ENCODE measurements at regions not wholly inside any gene's neighbourhood (a gene's known extent, or its start where the extent isn't known, plus 50 kb on each side); places are given as distances from the start of the nearest gene placed in this dataset.

DNA sequence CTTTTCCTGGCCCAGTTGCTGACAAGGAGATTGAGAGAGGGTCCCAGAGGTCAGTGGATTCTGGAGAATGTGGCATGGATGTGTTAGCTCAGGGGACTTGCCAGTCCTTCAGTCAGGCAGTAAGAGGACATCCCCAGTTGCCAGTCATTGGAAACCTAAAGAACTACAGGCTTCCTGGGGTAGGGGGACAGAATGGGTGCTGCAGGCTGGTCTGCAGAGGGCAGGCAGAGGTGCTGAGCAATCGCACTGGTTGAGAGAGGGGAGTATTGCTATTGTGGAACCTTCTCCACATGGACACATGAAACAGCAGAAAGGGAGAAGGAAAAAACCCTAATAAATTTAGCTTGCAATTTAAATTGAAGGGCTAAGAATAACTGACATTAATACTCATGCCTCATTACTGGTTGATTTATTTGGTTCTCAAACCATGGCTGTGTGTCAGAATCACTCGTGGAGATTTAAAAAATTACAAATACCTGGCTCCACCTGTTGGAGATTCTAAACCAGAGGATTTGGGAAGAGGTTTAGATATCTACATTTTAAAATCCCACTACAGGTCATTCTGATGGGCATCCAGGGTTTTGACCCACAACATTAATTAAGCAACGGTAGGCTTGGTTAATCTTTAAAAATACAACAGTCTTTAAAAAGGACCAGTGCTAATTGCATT lies 71.2 kb upstream of the SLC38A2 start:
- in situ Hi-C loops (cut with MboI; ENCODE audit: low pct_unique_long_range_greater_than_20kb, low sequenced_read_pairs, unreplicated experiment): no loop called here
- TF ChIP-seq CTCF (IDR thresholded peaks at IDR 0.05; ENCODE audit: extremely low read depth, insufficient read depth, missing control alignments): no peak
- DNase-seq (ENCODE audit: low spot score): no peak

- no peak for TF ChIP-seq CTCF (IDR thresholded peaks at IDR 0.05; ENCODE audit: extremely low read depth, insufficient read depth, missing control alignments)
- DNase-seq (ENCODE audit: low spot score): no peak
- in situ Hi-C loops (cut with MboI; ENCODE audit: low pct_unique_long_range_greater_than_20kb, low sequenced_read_pairs, unreplicated experiment): no loop called here
These were observed 70.2 kb upstream of the SLC38A2 start for GRCh38 chr12:46442738-46443137.

DNA sequence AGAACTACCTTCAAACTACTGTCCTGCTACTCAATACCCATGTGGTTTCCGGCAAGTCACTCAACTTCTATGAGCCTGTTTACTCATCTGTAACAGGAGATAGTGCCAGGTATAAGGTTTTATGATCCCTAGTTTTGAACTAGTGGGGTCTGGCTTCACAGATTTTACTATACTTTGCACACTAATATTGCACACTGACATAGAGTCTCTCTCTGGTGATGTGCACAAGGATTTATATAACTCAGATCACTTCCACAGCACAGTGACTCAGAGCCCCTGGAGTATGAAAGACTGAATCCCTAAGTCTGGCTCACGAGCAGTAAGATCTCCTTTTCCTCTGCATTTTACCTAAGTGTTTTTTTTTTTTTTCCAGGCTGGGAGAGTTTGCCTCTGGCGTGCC lies 69.7 kb upstream of the SLC38A2 start:
- TF ChIP-seq CTCF (IDR thresholded peaks at IDR 0.05; ENCODE audit: extremely low read depth, insufficient read depth, missing control alignments): no peak
- in situ Hi-C loops (cut with MboI; ENCODE audit: low pct_unique_long_range_greater_than_20kb, low sequenced_read_pairs, unreplicated experiment): no loop called here
- DNase-seq (ENCODE audit: low spot score): no peak

DNA sequence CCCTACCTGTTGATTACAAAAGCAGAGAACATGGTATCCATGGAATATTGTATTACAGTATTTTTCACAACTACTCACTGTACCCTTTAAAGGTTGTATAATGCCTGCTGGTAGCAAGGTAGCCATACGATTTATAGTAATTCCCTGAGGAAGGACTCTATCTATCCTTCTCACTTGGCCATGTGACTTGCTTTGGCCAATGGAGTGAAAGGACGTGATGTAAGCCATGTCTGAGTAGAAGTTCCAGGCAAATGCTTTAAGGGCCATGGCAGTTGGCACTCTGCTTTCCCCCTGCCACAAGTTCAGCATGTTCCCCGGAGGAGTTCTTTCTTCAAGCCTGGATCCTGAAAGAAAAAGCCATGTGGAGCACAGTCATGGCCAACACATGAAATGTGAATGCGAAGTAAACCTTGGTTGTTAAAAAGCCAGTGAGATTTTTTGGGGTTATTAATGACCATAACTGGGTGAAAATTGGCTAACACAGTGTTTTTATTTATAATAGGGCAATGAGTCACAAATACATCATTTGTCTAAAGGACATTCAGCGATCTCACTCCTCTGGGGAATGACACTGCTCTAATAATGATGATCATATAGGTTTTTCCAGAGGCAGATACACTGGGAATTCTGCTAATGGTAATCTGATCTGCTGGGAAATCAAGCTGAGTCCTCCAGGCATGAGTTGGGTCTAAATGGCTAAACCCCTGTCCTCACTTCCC lies 67.4 kb upstream of the SLC38A2 start:
- in situ Hi-C loops (cut with MboI; ENCODE audit: low pct_unique_long_range_greater_than_20kb, low sequenced_read_pairs, unreplicated experiment): no loop called here
- no peak for DNase-seq (ENCODE audit: low spot score)
- TF ChIP-seq CTCF (IDR thresholded peaks at IDR 0.05; ENCODE audit: extremely low read depth, insufficient read depth, missing control alignments): no peak

DNA sequence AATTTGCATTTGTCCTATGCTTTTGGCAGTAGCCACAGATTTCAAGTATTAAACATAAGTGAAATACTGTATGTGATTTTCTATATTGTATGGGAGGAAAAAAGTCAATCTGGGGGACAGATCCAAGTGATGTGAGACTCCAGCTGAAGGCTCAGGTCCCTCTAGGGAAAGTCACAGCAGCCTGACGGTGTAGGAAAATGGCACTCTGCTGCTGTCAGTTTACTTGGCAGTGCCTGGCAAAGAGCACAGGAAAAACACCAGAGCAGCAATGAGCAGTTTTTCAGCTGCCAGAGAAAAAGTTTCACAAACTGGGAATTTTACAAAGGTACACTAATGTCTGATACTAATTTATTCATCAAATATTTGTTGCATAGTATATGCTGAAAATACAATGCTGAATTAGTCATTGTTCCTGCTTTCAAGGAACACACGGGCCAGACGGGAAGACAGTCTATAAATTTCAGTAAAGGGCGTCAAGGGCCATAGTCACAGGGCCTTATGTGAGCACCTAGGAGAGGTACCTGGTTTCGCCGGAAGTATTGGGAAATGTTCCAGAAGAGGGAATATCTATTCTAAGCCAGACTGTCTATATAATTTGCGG lies 66.2 kb upstream of the SLC38A2 start:
- DNase-seq (ENCODE audit: low spot score): no peak
- no peak for TF ChIP-seq CTCF (IDR thresholded peaks at IDR 0.05; ENCODE audit: extremely low read depth, insufficient read depth, missing control alignments)
- in situ Hi-C loops (cut with MboI; ENCODE audit: low pct_unique_long_range_greater_than_20kb, low sequenced_read_pairs, unreplicated experiment): no loop called here

DNA sequence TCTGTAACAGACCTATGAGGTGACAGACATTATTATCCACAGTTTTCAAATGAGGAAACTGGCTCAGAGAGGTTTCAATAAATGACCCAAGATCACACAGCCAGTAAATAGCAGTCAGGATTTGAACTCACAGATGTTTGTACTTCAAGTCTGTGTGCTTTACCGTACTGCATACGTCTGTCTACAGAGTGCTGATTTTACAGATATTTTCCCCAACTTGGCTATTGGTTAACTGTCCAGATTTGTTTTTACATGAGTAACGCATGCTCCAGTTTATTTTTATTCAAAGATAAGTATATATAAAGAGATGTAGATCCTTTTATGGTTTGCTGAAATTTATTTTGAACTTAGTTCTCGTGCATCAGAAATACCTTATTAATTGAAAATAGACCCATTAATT lies 65.7 kb upstream of the SLC38A2 start:
- TF ChIP-seq CTCF (IDR thresholded peaks at IDR 0.05; ENCODE audit: extremely low read depth, insufficient read depth, missing control alignments): no peak
- no peak for DNase-seq (ENCODE audit: low spot score)
- in situ Hi-C loops (cut with MboI; ENCODE audit: low pct_unique_long_range_greater_than_20kb, low sequenced_read_pairs, unreplicated experiment): no loop called here

All from GM13977 (cell line).